ENCODE measurements at regions not wholly inside any gene's neighbourhood (a gene's known extent, or its start where the extent isn't known, plus 50 kb on each side); places are given as distances from the start of the nearest gene placed in this dataset.

DNA sequence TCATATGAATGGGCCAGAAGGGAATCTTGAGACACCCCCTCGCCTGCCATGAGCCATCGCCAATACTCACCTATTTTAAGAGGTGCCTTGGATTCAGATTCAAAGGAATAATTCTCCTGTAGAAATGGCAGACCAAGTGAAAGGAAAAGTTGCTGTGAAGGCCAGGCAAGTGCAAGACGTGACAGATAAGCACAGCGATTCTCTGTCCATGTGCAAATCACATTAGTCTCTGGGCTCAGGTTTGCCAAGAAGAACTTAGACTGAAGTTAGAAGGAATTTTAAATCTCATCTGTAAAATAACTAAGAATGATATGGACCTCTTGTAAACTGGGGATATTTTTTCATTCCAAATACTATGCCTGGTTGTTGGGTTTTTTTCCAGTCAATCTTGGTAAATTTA lies 173.6 kb downstream of the UACA start:
- no peak overlapping the region for H2BK20ac ChIP-seq (ENCODE audit: low read depth, low read length, poor library complexity, severe bottlenecking)
- Mint-ChIP-seq H3K36me3 (ENCODE audit: insufficient read depth in 1 of 3, low read depth in 3 of 3) (peaks cover 5 to 22% (median 14%) of the 10 kb centered on the region in 3 experiments), H3K4me1 (peaks cover 21 to 25% of the 10 kb centered on the region in 2 experiments)

More for the DNA sequence above, 173.6 kb downstream of the UACA start:
- Histone ChIP-seq H3K9me3 (ENCODE audit: control insufficient read depth, low read depth, low read length) (no peaks in the 10 kb centered on the region), H3K79me2 (ENCODE audit: insufficient read depth, low read length) (no peaks in the 10 kb centered on the region), H3T11ph (ENCODE audit: low read length) (no peak overlapping the region), H3K27ac (ENCODE audit: insufficient read length, low read depth, low read length) (no peak overlapping the region), H4K8ac (replicated peaks; ENCODE audit: insufficient read length, low read depth, low read length) (no peak overlapping the region), H3K4ac (ENCODE audit: low read depth, low read length) (no peak overlapping the region), H3K18ac (ENCODE audit: insufficient read length, low read depth, low read length) (no peak overlapping the region), H3K4me1 (ENCODE audit: insufficient read depth, low read length) (no peaks in the 10 kb centered on the region), H4K91ac (ENCODE audit: insufficient read length, low read depth, low read length) (no peak overlapping the region), H2BK12ac (ENCODE audit: insufficient read length, low read depth, low read length) (no peak overlapping the region), H2BK5ac (ENCODE audit: insufficient read length, low read length) (no peak overlapping the region), H3K79me1 (ENCODE audit: insufficient read depth, low read depth, low read length, poor library complexity, severe bottlenecking) (no peaks in the 10 kb centered on the region), H3K9ac (ENCODE audit: extremely low read depth, insufficient read length, low read length) (no peak overlapping the region), H2AFZ (ENCODE audit: low read length) (no peak overlapping the region), H3K14ac (ENCODE audit: insufficient read depth, low read length) (no peak overlapping the region), H3K4me2 (ENCODE audit: insufficient read depth, insufficient read length, low read length) (no peak overlapping the region), H4K20me1 (ENCODE audit: control insufficient read depth, insufficient read depth, insufficient read length) (no peaks in the 10 kb centered on the region), H3K27me3 (ENCODE audit: insufficient read depth, low read length) (no peaks in the 10 kb centered on the region), H3K23ac (ENCODE audit: insufficient read length, low read depth, low read length) (no peak overlapping the region), H2AK5ac (ENCODE audit: insufficient read length, low read length) (no peak overlapping the region), H2BK120ac (ENCODE audit: low read depth, low read length, poor library complexity, severe bottlenecking) (no peak overlapping the region), H3K23me2 (ENCODE audit: insufficient read length, low read depth, low read length, poor library complexity, severe bottlenecking) (peaks cover 11% of the 10 kb centered on the region), H2BK15ac (ENCODE audit: low read depth, low read length) (no peak overlapping the region), H3K56ac (ENCODE audit: insufficient read length, low read depth, low read length) (no peak overlapping the region), H4K5ac (ENCODE audit: insufficient read length, low read depth, low read length) (no peak overlapping the region)
- no CpG with 5 or more reads among the region's 4 CpGs for WGBS (ENCODE audit: extremely low coverage, insufficient read length, low lambda C conversion rate)
- Mint-ChIP-seq H3K27me3 (ENCODE audit: low read depth) (peaks cover 22% of the 10 kb centered on the region), H3K27ac (no peak overlapping the region), H3K9me3 (peaks cover 22 to 29% of the 10 kb centered on the region in 2 experiments), H3K4me3 (no peak overlapping the region)
- TF ChIP-seq, protein P1, sequence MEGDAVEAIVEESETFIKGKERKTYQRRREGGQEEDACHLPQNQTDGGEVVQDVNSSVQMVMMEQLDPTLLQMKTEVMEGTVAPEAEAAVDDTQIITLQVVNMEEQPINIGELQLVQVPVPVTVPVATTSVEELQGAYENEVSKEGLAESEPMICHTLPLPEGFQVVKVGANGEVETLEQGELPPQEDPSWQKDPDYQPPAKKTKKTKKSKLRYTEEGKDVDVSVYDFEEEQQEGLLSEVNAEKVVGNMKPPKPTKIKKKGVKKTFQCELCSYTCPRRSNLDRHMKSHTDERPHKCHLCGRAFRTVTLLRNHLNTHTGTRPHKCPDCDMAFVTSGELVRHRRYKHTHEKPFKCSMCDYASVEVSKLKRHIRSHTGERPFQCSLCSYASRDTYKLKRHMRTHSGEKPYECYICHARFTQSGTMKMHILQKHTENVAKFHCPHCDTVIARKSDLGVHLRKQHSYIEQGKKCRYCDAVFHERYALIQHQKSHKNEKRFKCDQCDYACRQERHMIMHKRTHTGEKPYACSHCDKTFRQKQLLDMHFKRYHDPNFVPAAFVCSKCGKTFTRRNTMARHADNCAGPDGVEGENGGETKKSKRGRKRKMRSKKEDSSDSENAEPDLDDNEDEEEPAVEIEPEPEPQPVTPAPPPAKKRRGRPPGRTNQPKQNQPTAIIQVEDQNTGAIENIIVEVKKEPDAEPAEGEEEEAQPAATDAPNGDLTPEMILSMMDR (conservative IDR thresholded peaks at IDR 0.05), result no peak
- no peak for DNase-seq
